HepG2 (cell line): ENCODE measurements at regions not wholly inside any gene's neighbourhood (a gene's known extent, or its start where the extent isn't known, plus 50 kb on each side); places are given as distances from the start of the nearest gene placed in this dataset.
A peak's percentile ranks its signal among the peaks of the same experiment; 100 is the strongest.

Source experiments
- ATAC-seq: fragments of 200-7000 bp; cut with Tn5 transposase; 3 replicates; pipeline ENCODE4 v1.9.1; 2020; ENCODE audit warnings: mild to moderate bottlenecking, moderate library complexity
- BruUV-seq: library from RNA; stranded (reverse); fragments of 400-500 nt; replicated peaks from 2 replicates; lab custom pipeline; 2021; lab: Mats Ljungman, UMichigan
- CTCF ChIA-PET: fragments of 300-600 bp; formaldehyde crosslinking; extraction: SDS; loops from one replicate; lab custom pipeline; 2021; ENCODE audit warnings: low total read pairs, inconsistent platforms, low intra/inter-chr PET ratio; lab: Yijun Ruan, JAX
- POLR2A ChIA-PET: fragments of 350-600 bp; sonication (Branson Sonifier 250); formaldehyde crosslinking; loops from one replicate; lab custom pipeline; 2020; ENCODE audit warnings: antibody characterized with exemption, inconsistent platforms; lab: Yijun Ruan, JAX
- DNase-seq: peaks from one replicate; pipeline ENCODE4 v3.0.0-alpha.2; 2015; ENCODE audit warnings: low spot score
- FAIRE-seq: peaks from 3 replicates; lab custom pipeline; 2011; peaks lifted over from hg19 to GRCh38; lab: Jason Lieb, UNC
- H2AFZ ChIP-seq: one replicate; pipeline ENCODE4 v1.6.1; 2011; ENCODE audit warnings: low read length, inconsistent platforms
- H3K27ac ChIP-seq: fragments of 300-600 bp; 3 replicates; pipeline ENCODE4 v1.8.0; 2011; ENCODE audit warnings: mixed run types, mild to moderate bottlenecking, mixed read lengths, low read length, inconsistent platforms; ENCODE audit not compliant: insufficient read depth; ENCODE audit errors: extremely low read length
- H3K27me3 ChIP-seq, 2 experiments: fragments of 200-600 bp in 1 of 2; 2 replicates in 1 of 2; 3 replicates in 1 of 2; pipeline versions ENCODE4 v1.6.0 to v1.8.0; 2011; ENCODE audit warnings: low read length in 2 of 2, mild to moderate bottlenecking in 2 of 2, moderate library complexity in 2 of 2, inconsistent platforms in 1 of 2; ENCODE audit not compliant: insufficient read depth in 2 of 2, control insufficient read depth in 1 of 2
- H3K36me3 ChIP-seq, 2 experiments: fragments of 200-600 bp in 1 of 2; replicated peaks in 1 of 2; 2 replicates in 1 of 2; 3 replicates in 1 of 2; pipeline versions ENCODE4 v1.5.1 to v1.8.0; 2011; ENCODE audit warnings: low read length in 2 of 2, inconsistent platforms in 1 of 2; ENCODE audit not compliant: insufficient read depth in 2 of 2, control insufficient read depth in 1 of 2
- H3K4me1 ChIP-seq: 2 replicates; pipeline ENCODE4 v1.5.1; 2012; ENCODE audit warnings: low read length, inconsistent platforms; ENCODE audit not compliant: insufficient read depth
- H3K4me2 ChIP-seq: 2 replicates; pipeline ENCODE4 v1.6.0; 2011; ENCODE audit warnings: low read depth, low read length, inconsistent platforms
- H3K4me3 ChIP-seq, 3 experiments: fragments of 200-600 bp in 1 of 3; sonication (generic), shearing (Covaris generic) in 1 of 3; replicated peaks in 1 of 3; 2 replicates each; pipeline ENCODE4 v1.5.1; 2011 to 2016; ENCODE audit warnings: low read length in 3 of 3, inconsistent platforms in 2 of 3, low read depth in 2 of 3, mild to moderate bottlenecking in 2 of 3, control low read depth in 1 of 3, mixed read lengths in 1 of 3; ENCODE audit not compliant: insufficient read depth in 1 of 3
- H3K79me2 ChIP-seq: one replicate; pipeline ENCODE4 v1.6.1; 2011; ENCODE audit warnings: low read length, inconsistent platforms; ENCODE audit not compliant: insufficient read depth
- H3K9ac ChIP-seq: 2 replicates; pipeline ENCODE4 v1.6.0; 2011; ENCODE audit warnings: mild to moderate bottlenecking, low read depth, low read length, inconsistent platforms; ENCODE audit not compliant: insufficient read depth
- H3K9me3 ChIP-seq: 2 replicates; pipeline ENCODE4 v1.5.1; 2012; ENCODE audit warnings: mild to moderate bottlenecking, low read length
- H4K20me1 ChIP-seq: 2 replicates; pipeline ENCODE4 v1.6.0; 2011; ENCODE audit warnings: inconsistent platforms, mild to moderate bottlenecking, low read length, moderate library complexity; ENCODE audit not compliant: insufficient read depth
- ARID2 ChIP-seq: sonication (generic); formaldehyde crosslinking; IDR thresholded peaks from 2 replicates; pipeline ENCODE4 v1.8.1; 2022; ENCODE audit warnings: mild to moderate bottlenecking, missing genetic modification reagents, borderline replicate concordance
- ATM ChIP-seq: fragments of 450-650 bp; IDR thresholded peaks from 2 replicates; pipeline ENCODE4 v1.7.1; 2017; ENCODE audit warnings: mild to moderate bottlenecking, borderline replicate concordance
- CREB1 ChIP-seq, 2 experiments: fragments of 450-650 bp in 1 of 2; IDR thresholded peaks; 2 replicates each; pipeline ENCODE4 v1.6.1; 2016 to 2017; ENCODE audit warnings: control low read depth in 1 of 2, mild to moderate bottlenecking in 1 of 2, missing compliant biosample characterization in 1 of 2, missing genetic modification characterization in 1 of 2
- FOXP1 ChIP-seq, 2 experiments: fragments of 450-650 bp in 1 of 2; IDR thresholded peaks; 2 replicates each; pipeline ENCODE4 v1.6.1; 2017 to 2018; ENCODE audit warnings: antibody characterized with exemption in 1 of 2
- IKZF1 ChIP-seq: fragments of 450-650 bp; IDR thresholded peaks from 2 replicates; pipeline ENCODE4 v1.7.1; 2016
- ISX ChIP-seq: sonication (generic); formaldehyde crosslinking; conservative IDR thresholded peaks from 2 replicates; pipeline ENCODE4 v1.5.0; 2020; ENCODE audit warnings: missing genetic modification reagents
- MIXL1 ChIP-seq: IDR thresholded peaks from 2 replicates; pipeline ENCODE4 v1.6.1; 2016
- NONO ChIP-seq, 2 experiments: fragments of 450-650 bp in 1 of 2; sonication (generic) in 1 of 2; formaldehyde crosslinking in 1 of 2; IDR thresholded peaks in 1 of 2; conservative IDR thresholded peaks in 1 of 2; 2 replicates each; pipeline versions ENCODE4 v1.6.1 to v1.8.0; 2017 to 2022; ENCODE audit warnings: mild to moderate bottlenecking in 1 of 2, missing genetic modification reagents in 1 of 2, moderate library complexity in 1 of 2
- PAF1 ChIP-seq: IDR thresholded peaks from 2 replicates; pipeline ENCODE4 v1.6.1; 2016; ENCODE audit warnings: missing genetic modification reagents, missing compliant biosample characterization
- PAX8 ChIP-seq: sonication (generic); formaldehyde crosslinking; IDR thresholded peaks from 2 replicates; pipeline ENCODE4 v1.8.0; 2022; ENCODE audit warnings: mild to moderate bottlenecking, missing genetic modification reagents, borderline replicate concordance
- PHB2 ChIP-seq: fragments of 450-650 bp; IDR thresholded peaks from 2 replicates; pipeline ENCODE4 v1.6.1; 2018; ENCODE audit not compliant: partially characterized antibody
- PLRG1 ChIP-seq: fragments of 450-650 bp; conservative IDR thresholded peaks from 2 replicates; pipeline ENCODE4 v1.6.1; 2016
- ZFP1 ChIP-seq: IDR thresholded peaks from 2 replicates; pipeline ENCODE4 v1.6.1; 2016
- WGBS: methylation state at CpG from one replicate; pipeline ENCODE4 v1.1.6; 2017; ENCODE audit warnings: low lambda C conversion rate; 5-methylcytosine and 5-hydroxymethylcytosine counted together
- in situ Hi-C: cut with HindIII; loops from 2 replicates; pipeline ENCODE4 v1.10.0; 2017; ENCODE audit warnings: low pct_unique_long_range_greater_than_20kb; ENCODE audit not compliant: extremely low pct_ligation_motif_present
- intact Hi-C: fragments of 100-400 bp; cut with micrococcal nuclease; formaldehyde crosslinking; loops from one replicate; pipeline ENCODE4 v1.10.0; 2022; ENCODE audit not compliant: unreplicated experiment
- TF ChIP-seq, protein P1 (sequence below): fragments of 450-650 bp; IDR thresholded peaks from 2 replicates; pipeline ENCODE4 v1.6.1; 2016

DNA sequence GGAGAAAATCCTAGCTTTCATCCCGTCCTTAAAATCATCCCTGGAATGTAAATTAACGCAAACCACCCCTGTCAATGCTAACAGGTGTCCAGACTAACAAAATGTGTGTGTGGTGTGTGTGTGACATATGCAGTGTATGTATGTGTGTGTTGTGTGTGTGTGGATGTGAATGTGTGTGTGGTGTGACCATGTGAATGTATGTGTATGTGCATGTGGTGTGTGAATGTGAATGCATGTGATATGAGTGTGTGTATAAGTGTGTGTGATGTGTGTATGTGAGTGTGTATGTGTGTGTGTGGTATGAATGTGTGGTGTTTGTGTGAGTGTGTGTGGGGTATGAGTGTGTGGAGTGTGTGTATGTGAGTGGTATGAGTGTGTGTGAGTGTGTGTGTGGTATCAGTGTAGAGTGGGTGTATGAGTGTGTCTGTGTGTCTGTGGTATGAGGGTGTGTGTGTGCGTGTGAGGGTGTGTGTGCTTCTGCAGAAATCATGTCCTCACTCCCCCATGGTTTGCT, 190.8 kb downstream of the TEX29 start:
- intact Hi-C loops: no loop called here
- no peak for FAIRE-seq

More for the DNA sequence above, 190.8 kb downstream of the TEX29 start:
- Histone ChIP-seq H2AFZ (no peak overlapping the region), H3K9me3 (no peaks in the 10 kb centered on the region), H4K20me1 (no peaks in the 10 kb centered on the region), H3K4me2 (no peak overlapping the region), H3K27ac (no peak overlapping the region), H3K79me2 (no peaks in the 10 kb centered on the region), H3K4me1 (no peaks in the 10 kb centered on the region), H3K9ac (no peak overlapping the region), H3K36me3 (no peaks in the 10 kb centered on the region), H3K27me3 (peaks cover 6 to 59% of the 10 kb centered on the region in 2 experiments), H3K4me3 (no peak overlapping the region)
- DNase-seq (no peak), ATAC-seq (no peak)
- 8% methylated on average over 3 of the region's 3 CpGs for WGBS
- CTCF ChIA-PET: no interaction called here
- no peak for TF ChIP-seq ZFP1 (CRISPR knock-in tag)
- TF ChIP-seq NONO (IDR thresholded peaks at IDR 0.05): 0 out of 2 replicates have a peak, but pooled peaks have one; percentile 52
- TF ChIP-seq NONO (CRISPR knock-in tag; conservative IDR thresholded peaks at IDR 0.05): no peak
- 0 out of 2 replicates have a peak, but pooled peaks have one; percentile 79 for TF ChIP-seq IKZF1
- no peak for TF ChIP-seq ARID2 (CRISPR knock-in tag)
- TF ChIP-seq, protein P1, sequence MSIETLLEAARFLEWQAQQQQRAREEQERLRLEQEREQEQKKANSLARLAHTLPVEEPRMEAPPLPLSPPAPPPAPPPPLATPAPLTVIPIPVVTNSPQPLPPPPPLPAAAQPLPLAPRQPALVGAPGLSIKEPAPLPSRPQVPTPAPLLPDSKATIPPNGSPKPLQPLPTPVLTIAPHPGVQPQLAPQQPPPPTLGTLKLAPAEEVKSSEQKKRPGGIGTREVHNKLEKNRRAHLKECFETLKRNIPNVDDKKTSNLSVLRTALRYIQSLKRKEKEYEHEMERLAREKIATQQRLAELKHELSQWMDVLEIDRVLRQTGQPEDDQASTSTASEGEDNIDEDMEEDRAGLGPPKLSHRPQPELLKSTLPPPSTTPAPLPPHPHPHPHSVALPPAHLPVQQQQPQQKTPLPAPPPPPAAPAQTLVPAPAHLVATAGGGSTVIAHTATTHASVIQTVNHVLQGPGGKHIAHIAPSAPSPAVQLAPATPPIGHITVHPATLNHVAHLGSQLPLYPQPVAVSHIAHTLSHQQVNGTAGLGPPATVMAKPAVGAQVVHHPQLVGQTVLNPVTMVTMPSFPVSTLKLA: peak; percentile 75
- TF ChIP-seq PAX8 (CRISPR knock-in tag): no peak
- TF ChIP-seq PLRG1: 0 out of 2 replicates have a peak, but pooled peaks have one; percentile 7
- TF ChIP-seq ISX (CRISPR knock-in tag): no peak
- peak; percentile 24; the same call in 1 of the 2 replicates for TF ChIP-seq CREB1 (IDR thresholded peaks at IDR 0.05)
- TF ChIP-seq CREB1 (CRISPR knock-in tag; IDR thresholded peaks at IDR 0.05): no peak
- 0 out of 2 replicates have a peak, but pooled peaks have one; percentile 43 for TF ChIP-seq ATM
- no peak for TF ChIP-seq PAF1 (CRISPR knock-in tag)
- TF ChIP-seq PHB2: peak; percentile 54
- 0 out of 2 replicates have a peak, but pooled peaks have one; percentile 4 for TF ChIP-seq FOXP1 (IDR thresholded peaks at IDR 0.05)
- no peak for TF ChIP-seq FOXP1 (CRISPR knock-in tag; IDR thresholded peaks at IDR 0.05)
- no peak for TF ChIP-seq MIXL1 (CRISPR knock-in tag)
- no TSS peak for BruUV-seq
- in situ Hi-C loops: no loop called here
- POLR2A ChIA-PET: no interaction called here
